ENCODE measurements at regions not wholly inside any gene's neighbourhood (a gene's known extent, or its start where the extent isn't known, plus 50 kb on each side); places are given as distances from the start of the nearest gene placed in this dataset.
"Not testable (repeated sequence)": the region's sequence is repeated elsewhere in the genome, so short reads cannot be mapped to it uniquely, and the experiment has no call there.

DNA sequence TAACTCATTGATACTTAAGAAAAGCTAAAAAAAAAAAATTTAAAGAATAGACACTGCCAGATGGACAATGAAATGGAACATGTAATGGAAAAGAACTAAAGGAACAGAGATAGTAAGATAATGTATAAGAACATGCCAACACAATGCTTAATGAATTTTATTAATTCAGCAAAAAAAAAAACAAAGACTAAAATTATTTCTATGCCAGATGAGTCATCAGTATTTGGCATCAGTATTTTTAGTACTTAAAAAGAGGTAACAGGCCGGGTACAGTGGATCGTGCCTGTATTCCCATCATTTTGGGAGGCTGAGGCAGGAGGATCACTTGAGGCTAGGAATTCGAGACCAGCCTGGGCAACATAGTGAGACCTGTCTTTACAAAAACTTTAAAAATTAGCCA is 168.5 kb downstream of the CYB561 start:
- no peak overlapping the region for H3K4me3 ChIP-seq (ENCODE audit: low read depth, low read length)
- DNase-seq (ENCODE audit: low read depth, low spot score), result no peak
- POLR2A ChIA-PET, result no interaction called here
- CTCF ChIA-PET, result interaction anchor here (0.6 kb wide), 1 partner anchor 38 kb away, joined by 3 read pairs; no protein-coding TSS in a partner anchor
- no peak for TF ChIP-seq CTCF (IDR thresholded peaks at IDR 0.05; ENCODE audit: insufficient read depth, low read length, missing control alignments)

- DNase-seq (ENCODE audit: low read depth, low spot score), result no peak
- CTCF ChIA-PET, result interaction anchor here (1.3 kb wide), 1 partner anchor 127 kb away, joined by 3 read pairs; no protein-coding TSS in a partner anchor
- H3K4me3 ChIP-seq (ENCODE audit: low read depth, low read length), result no peak overlapping the region
- TF ChIP-seq CTCF (IDR thresholded peaks at IDR 0.05; ENCODE audit: insufficient read depth, low read length, missing control alignments), result no peak
- POLR2A ChIA-PET, result no interaction called here
Observed at GRCh38 chr17:63278728-63279442, 167.2 kb downstream of the CYB561 start.

DNA sequence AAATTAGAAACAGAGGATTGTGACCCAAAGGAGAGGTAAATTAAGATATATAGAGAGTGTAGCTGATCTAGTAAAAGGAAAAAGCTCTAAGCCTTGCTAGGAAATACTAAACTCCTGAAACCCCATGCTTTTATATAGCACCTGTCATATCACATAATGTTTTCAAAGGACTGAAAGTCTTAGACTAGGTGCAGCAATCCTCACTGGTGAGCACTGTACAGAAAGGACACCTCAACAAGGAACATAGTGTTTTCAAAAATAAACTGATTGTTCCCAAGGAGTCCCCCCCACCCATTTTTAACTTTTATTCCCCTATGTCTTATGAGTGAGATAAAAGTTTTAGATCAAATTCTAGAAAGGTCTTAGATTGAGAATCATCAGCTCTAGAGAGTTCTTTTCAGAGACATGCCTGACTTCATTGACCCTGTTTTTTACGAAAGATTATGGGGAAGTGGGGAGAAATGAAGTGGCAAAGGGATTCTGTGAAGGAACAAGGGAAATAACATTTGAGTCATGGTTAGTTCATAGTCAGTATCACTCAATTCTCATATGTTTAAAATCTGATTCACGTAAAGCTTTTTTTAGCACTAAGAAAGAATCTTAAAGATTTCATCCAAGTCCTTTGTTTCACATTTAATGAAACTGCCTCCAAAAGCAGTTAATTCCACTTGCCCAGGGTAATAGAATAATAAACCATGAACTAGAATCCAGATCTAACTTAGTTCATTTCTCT is 166.4 kb downstream of the CYB561 start:
- ChIA-PET POLR2A (no interaction called here), CTCF (interaction anchor here (1.3 kb wide), 1 partner anchor 127 kb away, joined by 3 read pairs; no protein-coding TSS in a partner anchor)
- H3K4me3 ChIP-seq (ENCODE audit: low read depth, low read length), result no peak overlapping the region
- peak; percentile 41 for DNase-seq (ENCODE audit: low read depth, low spot score)
- TF ChIP-seq CTCF (IDR thresholded peaks at IDR 0.05; ENCODE audit: insufficient read depth, low read length, missing control alignments), result no peak

DNA sequence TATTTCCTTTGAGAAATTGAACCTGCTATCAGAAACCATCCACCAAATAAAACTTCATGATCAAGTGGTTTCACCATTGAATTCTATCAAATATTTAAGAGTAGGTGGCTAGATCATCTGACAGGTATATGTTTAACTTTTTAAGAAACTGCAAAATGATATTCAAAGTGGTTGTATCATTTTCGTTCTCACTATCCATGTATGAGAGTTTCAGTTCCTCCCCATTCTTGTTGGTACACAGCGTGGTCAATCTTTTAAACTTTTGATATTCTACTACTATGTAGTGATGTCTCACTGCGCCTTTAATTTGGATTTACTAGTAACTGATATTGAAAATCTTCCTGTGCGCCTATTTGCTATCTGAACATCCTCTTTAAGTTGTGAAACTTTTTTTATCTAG is 163.7 kb downstream of the CYB561 start:
- POLR2A ChIA-PET, result no interaction called here
- TF ChIP-seq CTCF (IDR thresholded peaks at IDR 0.05; ENCODE audit: insufficient read depth, low read length, missing control alignments), result no peak
- no peak overlapping the region for H3K4me3 ChIP-seq (ENCODE audit: low read depth, low read length)
- CTCF ChIA-PET, result no interaction called here
- DNase-seq (ENCODE audit: low read depth, low spot score), result no peak

GRCh38 chr17:63285551-63285950 is 160.6 kb downstream of the CYB561 start:
- no peak overlapping the region for H3K4me3 ChIP-seq (ENCODE audit: low read depth, low read length)
- no peak for DNase-seq (ENCODE audit: low read depth, low spot score)
- no peak for TF ChIP-seq CTCF (IDR thresholded peaks at IDR 0.05; ENCODE audit: insufficient read depth, low read length, missing control alignments)
- CTCF ChIA-PET, result interaction anchor here (1.2 to 2.5 kb wide), 2 partner anchors 11 to 121 kb away, joined by 3 to 9 read pairs; no protein-coding TSS in a partner anchor
- POLR2A ChIA-PET, result no interaction called here

- no peak for TF ChIP-seq CTCF (IDR thresholded peaks at IDR 0.05; ENCODE audit: insufficient read depth, low read length, missing control alignments)
- no peak for DNase-seq (ENCODE audit: low read depth, low spot score)
- CTCF ChIA-PET, result interaction anchor here (1.2 to 2.5 kb wide), 2 partner anchors 10 to 120 kb away, joined by 3 to 9 read pairs; no protein-coding TSS in a partner anchor
- H3K4me3 ChIP-seq (ENCODE audit: low read depth, low read length), result no peak overlapping the region
- POLR2A ChIA-PET, result no interaction called here
Observed at GRCh38 chr17:63286254-63286653, 159.9 kb downstream of the CYB561 start.

- DNase-seq (ENCODE audit: low read depth, low spot score); POLR2A ChIA-PET; H3K4me3 ChIP-seq (ENCODE audit: low read depth, low read length); CTCF ChIA-PET: not testable (repeated sequence)
Observed at GRCh38 chr17:63287006-63287405, 159.1 kb downstream of the CYB561 start.

Measured in AG04449 (cell line).